ENCODE measurements at regions not wholly inside any gene's neighbourhood (a gene's known extent, or its start where the extent isn't known, plus 50 kb on each side); places are given as distances from the start of the nearest gene placed in this dataset.
"Not testable (repeated sequence)": the region's sequence is repeated elsewhere in the genome, so short reads cannot be mapped to it uniquely, and the experiment has no call there.

DNA sequence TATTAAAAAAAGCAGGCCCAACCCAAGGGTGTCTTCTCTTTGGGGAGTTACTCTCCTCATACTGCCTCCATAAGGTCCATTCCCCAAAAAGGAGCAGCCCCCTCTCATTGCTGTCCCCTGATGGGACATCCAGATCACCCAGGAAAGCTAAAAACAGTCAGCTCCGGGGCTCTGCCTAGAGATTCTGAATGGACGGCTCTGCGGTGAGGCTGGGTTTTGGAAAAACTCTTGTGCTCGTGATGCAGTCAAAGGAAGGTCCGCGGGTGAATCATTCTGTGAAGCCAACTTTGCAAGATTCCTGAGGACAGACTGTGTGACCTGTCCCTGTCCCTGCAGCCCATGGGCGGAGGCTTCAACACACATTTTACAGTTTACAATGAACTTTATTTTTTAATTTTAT is 351.5 kb downstream of the TYW1 start:
- TF ChIP-seq, protein P1, sequence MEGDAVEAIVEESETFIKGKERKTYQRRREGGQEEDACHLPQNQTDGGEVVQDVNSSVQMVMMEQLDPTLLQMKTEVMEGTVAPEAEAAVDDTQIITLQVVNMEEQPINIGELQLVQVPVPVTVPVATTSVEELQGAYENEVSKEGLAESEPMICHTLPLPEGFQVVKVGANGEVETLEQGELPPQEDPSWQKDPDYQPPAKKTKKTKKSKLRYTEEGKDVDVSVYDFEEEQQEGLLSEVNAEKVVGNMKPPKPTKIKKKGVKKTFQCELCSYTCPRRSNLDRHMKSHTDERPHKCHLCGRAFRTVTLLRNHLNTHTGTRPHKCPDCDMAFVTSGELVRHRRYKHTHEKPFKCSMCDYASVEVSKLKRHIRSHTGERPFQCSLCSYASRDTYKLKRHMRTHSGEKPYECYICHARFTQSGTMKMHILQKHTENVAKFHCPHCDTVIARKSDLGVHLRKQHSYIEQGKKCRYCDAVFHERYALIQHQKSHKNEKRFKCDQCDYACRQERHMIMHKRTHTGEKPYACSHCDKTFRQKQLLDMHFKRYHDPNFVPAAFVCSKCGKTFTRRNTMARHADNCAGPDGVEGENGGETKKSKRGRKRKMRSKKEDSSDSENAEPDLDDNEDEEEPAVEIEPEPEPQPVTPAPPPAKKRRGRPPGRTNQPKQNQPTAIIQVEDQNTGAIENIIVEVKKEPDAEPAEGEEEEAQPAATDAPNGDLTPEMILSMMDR (IDR thresholded peaks at IDR 0.05; ENCODE audit: insufficient read depth, low read depth, low read length, missing control alignments) = no peak
- H3K4me3 ChIP-seq (ENCODE audit: low read depth, low read length) = no peak overlapping the region
- DNase-seq (ENCODE audit: low read depth) = no peak

GRCh38 chr7:67357653-67358052 is 361.0 kb downstream of the TYW1 start:
- DNase-seq (ENCODE audit: low read depth); H3K4me3 ChIP-seq (ENCODE audit: low read depth, low read length): not testable (repeated sequence)

DNA sequence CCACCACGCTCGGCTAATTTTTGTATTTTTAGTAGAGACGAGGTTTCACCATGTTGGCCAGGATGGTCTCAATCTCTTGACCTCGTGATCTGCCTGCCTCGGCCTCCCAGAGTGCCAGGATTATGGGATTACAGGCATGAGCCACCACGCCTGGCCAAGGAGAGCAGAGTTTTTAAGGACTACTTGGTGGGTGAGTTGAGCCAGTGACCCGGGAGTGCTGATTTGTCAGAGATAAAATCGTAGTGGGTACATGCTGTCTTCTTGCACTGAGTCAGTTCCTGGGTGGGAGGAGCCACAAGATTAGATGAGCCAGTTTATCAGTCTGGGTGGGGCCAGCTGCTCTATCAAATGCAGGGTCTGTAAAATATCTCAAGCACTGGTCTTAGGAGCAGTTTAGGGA is 361.7 kb downstream of the TYW1 start:
- DNase-seq (ENCODE audit: low read depth); H3K4me3 ChIP-seq (ENCODE audit: low read depth, low read length): not testable (repeated sequence)

GRCh38 chr7:67358738-67359137 is 362.1 kb downstream of the TYW1 start:
- H3K4me3 ChIP-seq (ENCODE audit: low read depth, low read length); DNase-seq (ENCODE audit: low read depth): not testable (repeated sequence)

DNA sequence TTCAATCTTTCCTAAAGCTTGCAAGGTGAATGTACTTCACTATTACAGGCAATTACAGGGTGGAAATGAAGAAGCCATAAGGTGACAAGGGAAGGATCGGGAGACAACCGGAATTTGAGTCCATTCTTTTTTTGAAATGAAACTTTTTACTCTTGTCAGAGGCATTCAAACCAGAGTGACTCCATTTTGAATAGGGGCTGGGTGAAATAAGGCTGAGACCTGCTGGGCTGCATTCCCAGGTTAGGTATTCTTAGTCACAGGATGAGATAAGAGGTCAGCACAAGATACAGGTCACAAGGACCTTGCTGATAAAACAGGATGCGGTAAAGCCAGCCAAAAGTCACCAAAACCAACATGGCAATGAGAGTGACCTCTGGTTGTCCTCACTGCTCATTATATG is 363.3 kb downstream of the TYW1 start:
- no peak overlapping the region for H3K4me3 ChIP-seq (ENCODE audit: low read depth, low read length)
- DNase-seq (ENCODE audit: low read depth) = no peak
- TF ChIP-seq, protein P1 (IDR thresholded peaks at IDR 0.05; ENCODE audit: insufficient read depth, low read depth, low read length, missing control alignments) = no peak

- no peak overlapping the region for H3K4me3 ChIP-seq (ENCODE audit: low read depth, low read length)
- DNase-seq (ENCODE audit: low read depth) = no peak
- TF ChIP-seq, protein P1 (IDR thresholded peaks at IDR 0.05; ENCODE audit: insufficient read depth, low read depth, low read length, missing control alignments) = no peak
Observed at GRCh38 chr7:67361150-67361549, 364.5 kb downstream of the TYW1 start.

- no peak overlapping the region for H3K4me3 ChIP-seq (ENCODE audit: low read depth, low read length)
- TF ChIP-seq, protein P1 (IDR thresholded peaks at IDR 0.05; ENCODE audit: insufficient read depth, low read depth, low read length, missing control alignments) = no peak
- DNase-seq (ENCODE audit: low read depth) = no peak
Observed at GRCh38 chr7:67364441-67365017, 367.9 kb downstream of the TYW1 start.

DNA sequence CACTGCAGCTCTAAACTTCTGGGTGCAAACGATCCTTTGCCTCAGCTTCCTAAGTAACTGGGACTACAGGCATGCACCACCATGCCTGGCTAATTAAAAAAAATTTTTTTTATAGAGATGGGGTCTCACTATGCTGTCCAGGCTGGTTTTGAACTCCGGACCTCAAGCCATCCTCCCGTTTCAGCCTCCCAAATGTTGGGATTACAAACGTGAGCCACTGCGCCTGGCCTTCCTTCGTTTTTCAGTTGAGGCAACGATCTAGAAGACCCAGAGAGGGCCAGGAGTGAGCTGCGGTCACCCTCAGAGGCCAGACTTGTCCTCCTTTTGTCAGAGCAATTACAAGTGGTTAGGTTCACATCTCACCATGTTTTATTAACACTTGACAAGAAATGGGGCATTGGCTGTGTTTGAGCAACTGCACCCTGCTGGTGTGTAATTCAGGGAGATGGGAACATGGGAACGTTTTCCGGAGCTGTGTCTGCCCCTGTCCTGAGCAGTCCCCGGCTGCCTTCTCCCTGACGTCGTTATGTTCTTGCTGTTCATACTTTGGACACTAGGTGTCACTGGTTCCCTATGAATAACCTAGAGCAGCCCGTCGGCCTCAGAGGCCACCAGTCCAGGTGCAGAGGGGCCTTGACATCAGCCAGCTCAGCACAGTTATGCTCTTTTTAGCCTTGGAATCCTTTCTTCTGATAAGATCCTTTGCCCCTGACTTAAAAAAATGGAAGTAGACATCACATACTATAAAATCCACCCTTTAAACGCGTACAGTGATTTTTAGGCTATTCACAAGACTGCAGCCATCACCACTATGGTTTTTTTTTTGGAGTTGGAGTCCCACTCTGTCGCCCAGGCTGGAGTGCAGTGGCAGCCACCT is 375.0 kb downstream of the TYW1 start:
- TF ChIP-seq, protein P1 (IDR thresholded peaks at IDR 0.05; ENCODE audit: insufficient read depth, low read depth, low read length, missing control alignments) = peak; percentile 80
- DNase-seq (ENCODE audit: low read depth) = peak; percentile 79
- no peak overlapping the region for H3K4me3 ChIP-seq (ENCODE audit: low read depth, low read length)

DNA sequence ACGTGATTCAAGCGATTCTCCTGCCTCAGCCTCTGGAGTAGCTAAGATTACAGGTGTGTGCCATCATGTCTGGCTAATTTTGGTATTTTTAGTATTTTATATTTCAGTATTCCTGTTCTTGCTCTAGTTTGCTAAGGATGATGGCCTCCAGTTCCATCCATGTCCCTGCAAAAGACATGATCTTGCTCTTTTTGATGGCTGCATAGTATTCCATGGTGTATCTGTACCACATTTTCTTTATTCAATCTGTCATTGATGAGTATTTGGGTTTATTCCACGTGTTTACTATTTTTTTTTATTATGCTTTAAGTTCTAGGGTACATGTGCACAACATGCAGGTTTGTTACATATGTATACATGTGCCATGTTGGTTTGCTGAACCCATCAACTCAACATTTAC is 376.8 kb downstream of the TYW1 start:
- not testable (repeated sequence) for H3K4me3 ChIP-seq (ENCODE audit: low read depth, low read length); DNase-seq (ENCODE audit: low read depth)

Measured in GM12865 (cell line).